GM19025 (cell line): ENCODE measurements at regions not wholly inside any gene's neighbourhood (a gene's known extent, or its start where the extent isn't known, plus 50 kb on each side); places are given as distances from the start of the nearest gene placed in this dataset.

Experiments used
- ATAC-seq: cut with Tn5 transposase; IDR thresholded peaks from one replicate; pipeline ENCODE4 v1.9.1; 2021; ENCODE audit warnings: mild to moderate bottlenecking, low read depth, moderate library complexity; ENCODE audit not compliant: unreplicated experiment

DNA sequence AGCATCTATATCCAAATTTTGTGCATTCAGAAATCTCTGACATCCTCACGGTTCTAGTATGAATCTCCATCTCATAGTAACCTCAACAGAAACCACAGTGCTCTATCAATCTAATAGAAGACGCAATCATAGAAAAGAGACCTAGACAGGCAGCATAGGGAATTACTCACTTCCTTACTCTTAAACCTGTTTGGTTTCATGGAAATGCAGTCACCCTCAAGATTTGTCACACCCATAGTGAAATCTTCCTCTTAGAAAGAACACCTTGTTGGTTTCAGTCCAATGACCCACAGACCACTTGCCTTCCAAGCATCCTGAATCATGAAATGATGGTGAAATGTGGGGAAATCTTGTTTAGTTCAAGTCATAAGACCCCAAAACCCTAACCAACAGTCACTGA is 166.1 kb upstream of the PRDM1 start:
- no peak for ATAC-seq

DNA sequence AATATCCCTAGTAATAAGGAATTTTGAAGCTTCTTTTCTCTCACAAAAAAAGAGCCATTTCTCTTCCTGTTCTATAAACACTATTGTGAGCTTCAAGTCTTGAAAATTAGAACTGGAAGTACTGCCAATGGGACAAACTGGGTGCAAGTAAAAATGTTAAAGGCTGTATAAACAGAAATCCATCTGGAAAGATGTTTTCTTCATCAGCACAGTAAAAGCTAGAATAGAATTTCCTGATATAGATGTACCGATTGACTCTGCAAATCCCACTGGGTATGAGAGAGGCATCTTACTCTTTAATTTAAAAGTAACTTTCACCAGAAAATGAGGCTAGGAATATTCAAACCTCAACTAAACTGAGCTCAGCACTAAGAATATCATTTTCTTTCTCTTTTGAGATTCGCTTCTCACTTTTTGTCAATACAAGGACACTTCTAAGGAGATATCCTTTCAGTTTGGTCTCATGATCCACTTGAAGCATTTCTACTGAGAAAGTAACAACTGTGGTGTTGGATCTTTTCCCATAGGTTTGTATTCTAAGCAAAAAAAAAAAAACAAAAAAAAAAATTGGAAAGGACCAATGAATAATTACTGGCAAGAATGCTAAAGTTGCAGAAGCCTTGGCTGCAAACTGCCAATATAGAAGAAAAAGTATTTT is 169.0 kb upstream of the PRDM1 start:
- ATAC-seq: no peak

DNA sequence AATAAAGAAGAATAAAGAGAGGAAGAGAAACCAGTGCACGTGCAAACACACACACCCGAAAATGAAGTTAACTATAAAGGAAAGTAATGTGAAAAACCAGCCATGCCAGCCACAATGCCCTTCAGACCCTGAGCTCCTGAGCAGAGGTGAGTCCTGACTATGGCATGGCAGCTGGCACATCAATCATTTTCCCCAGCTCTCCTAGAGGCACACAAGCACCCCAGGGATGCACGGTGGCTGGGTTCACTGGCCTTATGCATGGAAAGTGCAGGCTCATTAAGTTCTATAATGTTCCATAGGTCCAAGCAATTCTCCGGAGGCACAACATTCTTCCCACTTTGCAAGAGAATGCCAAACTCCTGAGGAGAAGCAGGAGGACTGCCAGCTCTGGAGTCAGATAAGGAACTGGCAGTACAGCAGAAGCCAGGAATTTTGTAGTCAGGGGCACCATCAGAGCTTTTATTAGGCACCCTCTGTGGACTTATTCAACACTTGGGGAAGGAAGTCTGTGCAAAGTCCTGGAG is 175.0 kb upstream of the PRDM1 start:
- no peak for ATAC-seq

DNA sequence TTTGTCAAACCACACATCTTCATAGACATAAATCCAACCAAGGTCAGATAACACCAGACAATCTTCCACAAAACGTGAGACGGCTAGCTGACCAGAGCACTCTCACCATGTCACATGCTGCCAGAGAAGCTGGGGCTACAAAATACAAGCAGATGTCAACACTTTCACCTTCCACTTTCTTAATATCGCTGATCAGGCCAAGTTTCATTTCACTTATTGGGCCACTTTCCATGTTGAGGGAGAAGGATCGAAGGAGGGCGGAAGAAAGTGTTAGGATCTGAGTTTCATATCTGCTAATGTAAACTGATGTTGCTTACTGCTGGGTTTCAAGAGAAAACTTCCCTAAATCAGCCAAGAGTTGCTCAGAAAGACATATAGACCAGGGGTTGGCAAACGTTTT is 177.0 kb upstream of the PRDM1 start:
- ATAC-seq: no peak

DNA sequence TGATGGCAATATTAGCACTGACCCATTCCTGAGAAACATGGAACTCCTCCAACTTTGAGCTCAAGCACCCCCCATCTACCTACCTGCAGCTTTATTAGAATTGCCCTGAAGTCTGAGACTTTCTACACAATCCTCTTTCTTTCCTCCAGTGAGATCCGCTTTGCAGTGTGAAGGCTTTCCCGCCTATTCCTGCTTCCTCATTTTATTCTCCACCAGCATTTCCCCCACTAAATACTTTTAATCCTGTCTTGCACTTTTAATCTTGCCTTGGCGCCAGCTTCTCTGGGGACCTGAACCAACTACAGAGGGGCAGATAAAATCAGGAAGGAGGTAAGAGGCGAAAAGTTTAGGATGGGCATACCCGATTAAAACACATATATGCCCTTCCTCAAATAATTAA is 178.1 kb upstream of the PRDM1 start:
- no peak for ATAC-seq

DNA sequence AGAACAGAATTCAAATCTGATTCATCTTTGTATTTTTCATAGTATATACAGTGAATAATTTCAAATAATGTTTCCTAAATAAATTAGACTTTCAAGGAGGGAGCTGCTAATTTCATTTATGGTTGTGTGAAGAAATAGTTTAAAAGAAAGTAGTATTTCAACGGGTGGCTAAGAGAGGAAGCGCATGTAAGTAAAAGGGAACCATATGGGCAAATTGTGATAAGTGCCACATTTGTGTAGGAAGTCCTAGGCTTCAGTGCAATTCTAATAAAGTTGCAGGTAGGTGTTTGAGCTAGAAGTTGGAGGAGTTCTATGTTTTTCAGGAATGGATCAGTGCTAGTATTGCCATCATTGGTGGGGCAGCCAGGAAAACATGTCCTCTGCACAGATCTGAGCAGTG is 178.8 kb upstream of the PRDM1 start:
- no peak for ATAC-seq

DNA sequence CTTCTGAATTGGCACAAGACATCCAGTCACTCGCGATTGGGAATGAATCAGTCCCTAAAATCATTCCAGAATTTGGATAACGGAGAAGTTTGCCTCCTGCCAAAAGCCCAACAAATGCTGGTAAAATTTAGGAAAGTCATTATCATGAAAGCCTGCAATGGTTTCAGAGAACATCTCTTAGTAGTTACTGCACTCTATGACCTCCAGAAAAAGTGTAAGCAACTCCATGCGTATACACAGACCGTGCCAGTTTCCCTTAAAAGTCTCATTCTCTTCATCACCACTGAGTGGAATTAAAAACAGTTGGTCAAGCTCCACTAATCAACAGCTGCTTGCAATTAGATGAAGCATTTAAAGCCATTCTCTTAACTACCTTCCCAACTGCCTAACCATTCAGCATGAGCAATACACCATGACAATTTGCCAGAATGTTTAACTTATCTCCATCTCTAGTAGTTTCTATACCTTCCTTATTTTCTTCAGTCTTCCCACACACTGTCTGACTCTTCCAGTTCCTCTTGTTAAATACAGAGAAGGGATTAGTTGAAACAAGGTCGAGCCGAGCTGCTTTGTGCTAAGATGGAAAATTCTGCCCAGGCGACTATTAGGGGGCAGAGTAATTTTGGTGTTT is 183.6 kb upstream of the PRDM1 start:
- no peak for ATAC-seq

DNA sequence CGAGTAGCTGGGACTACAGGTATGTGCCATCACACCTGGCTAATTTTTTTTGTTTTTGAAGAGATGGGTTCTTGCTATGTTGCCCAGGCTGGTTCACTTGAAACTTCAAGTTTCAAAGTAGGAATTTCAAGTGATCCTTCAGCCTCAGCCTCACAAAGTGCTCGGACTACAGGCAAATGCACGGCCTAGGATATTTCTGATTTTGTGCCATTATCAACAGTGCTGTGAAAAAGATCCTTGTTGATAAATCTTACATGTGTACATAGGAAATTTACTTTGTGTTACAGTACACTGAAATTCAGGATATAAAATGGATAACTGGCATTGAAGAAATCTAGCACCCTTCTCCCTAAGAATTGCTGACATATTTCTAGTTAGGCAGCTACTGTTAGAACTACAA is 184.6 kb upstream of the PRDM1 start:
- no peak for ATAC-seq

DNA sequence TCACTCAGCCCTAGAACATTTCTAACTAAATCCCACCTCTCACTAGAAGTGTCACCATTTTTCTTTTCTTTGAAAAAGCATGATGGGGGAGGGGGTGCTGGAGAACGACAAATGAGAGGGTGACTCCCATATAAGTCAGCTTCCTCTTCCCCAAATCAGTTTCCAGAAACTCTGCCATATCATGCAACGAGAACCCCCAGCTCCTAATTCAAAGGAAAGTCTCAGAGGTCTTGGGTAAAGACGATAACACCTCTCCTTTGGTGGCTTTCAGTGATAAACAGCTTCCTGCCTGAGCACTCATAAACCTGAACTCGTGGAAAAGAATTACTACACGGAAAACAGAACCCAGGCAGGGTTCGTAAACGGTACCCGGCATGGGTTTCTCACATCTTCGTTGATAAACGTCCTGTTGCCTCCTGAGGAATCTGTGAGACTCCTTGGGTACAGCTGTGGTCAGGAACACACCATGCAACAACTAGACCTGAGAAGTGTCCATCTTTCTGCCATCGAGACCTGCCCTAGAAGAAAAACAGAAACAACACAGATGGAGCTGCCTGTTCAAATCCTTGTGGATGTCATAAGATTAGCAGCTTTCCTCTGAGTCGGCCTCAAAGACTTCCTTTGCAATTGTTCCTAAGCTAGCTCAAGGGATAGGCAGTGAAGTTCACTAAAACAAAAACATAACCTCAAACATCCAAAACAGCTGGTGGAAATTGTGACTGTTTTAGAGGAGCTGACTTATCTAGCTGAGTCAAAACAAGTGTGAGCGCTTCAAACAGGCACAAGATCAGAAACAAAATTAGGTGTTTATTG is 185.8 kb upstream of the PRDM1 start:
- ATAC-seq: no peak

DNA sequence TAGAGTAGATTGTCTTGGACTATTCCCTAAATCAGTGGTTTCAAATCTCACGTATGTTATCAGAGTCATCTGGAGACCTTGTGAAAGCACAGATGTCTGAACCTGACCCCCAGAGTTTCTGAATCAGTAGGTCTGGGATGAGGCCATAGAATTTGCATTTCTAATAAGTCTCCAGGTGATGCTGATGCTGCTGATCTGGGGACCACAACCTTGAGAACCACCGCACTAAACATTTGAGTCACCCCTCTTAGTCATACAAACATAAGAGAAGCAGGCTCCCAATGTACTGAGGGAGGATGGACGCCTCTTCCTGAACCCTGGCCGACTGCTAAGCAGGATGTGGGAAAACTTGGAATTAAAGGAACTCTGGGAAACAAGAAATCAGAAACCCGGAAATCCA is 187.8 kb upstream of the PRDM1 start:
- ATAC-seq: peak; percentile 74

DNA sequence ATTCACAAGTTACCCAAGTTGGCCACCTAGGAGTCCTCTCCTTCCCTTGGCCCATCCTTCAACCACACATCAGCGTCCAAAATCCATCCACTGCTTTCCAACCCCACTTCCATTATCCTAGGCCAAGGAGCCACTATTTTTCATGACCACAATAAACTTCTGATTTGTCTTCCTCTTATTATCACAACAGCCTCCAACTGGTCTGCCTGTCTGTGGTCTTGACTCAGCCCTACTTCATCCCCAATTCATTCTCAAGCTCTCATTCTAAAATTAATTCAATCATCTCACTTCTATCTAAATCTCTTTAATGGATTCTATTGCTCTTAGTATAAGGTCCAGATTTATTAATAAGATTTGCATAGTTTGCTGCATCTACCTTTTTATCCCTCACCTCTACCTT is 189.0 kb upstream of the PRDM1 start:
- ATAC-seq: no peak

DNA sequence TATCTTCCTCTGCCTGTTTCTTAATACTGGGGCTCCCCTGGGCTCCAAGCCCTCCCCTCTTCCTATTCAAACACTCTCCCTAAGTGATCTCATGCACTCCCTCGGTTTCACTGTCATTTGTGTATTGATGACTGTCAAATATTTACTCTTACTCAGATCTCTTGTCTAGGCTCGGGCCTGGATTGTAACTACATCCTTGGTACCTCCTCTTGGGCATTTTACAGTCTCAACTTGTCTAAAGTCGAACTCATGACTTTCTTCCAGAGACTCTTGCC is 189.4 kb upstream of the PRDM1 start:
- ATAC-seq: no peak

DNA sequence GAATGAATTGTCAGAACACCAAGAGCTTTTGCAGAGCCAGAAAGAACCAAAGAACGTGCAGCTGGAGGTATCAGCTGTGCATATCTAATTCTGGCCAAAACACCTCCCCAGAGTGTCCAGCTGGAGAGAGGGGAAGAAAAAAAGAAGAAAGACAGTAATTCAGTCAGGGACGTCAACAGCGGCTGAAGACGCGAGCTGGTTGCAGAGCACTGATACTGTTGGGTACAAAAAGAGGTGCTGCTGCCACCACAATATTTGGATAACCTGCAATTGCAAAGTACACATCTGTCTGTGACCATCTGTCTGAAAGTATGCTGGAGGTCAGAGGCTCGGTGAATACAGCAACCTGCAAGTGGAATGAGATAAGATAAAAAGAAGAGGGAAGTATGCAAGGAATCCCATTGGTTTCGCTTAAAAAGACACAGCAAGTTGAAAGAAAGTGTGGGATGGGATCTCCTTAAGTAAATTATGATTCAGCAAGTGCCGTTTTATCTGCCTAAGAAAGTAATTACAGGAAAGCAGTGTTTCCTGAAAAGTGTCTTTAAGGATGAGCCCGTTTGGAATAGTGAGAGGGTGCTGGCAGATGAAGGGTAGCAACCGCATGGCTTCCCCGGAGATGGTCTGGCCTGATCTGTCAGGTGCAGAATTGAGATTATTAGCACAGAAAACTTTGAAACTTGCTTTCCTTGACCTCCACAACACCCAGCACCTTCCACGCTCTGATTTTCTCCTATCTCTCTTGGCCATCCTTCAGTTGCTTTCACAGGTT is 189.9 kb upstream of the PRDM1 start:
- ATAC-seq: peak; percentile 33

DNA sequence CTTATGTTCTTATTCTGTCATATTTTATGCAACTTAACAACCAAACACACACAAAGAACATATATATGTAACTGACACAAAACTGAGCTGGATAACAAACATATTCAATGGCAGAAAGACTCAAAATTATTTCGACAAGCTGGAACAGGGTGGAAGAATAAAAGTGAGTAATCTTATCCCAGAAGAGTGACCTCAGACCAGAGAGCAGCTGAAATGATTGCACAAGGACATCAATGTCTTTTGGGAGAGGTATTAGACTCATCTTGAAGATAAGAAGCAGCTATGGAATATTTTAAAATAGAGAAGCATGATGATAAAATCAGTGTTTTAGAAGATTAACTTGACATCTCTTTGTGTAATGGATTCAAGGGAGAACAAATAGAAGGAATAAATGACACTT is 191.6 kb upstream of the PRDM1 start:
- ATAC-seq: no peak

DNA sequence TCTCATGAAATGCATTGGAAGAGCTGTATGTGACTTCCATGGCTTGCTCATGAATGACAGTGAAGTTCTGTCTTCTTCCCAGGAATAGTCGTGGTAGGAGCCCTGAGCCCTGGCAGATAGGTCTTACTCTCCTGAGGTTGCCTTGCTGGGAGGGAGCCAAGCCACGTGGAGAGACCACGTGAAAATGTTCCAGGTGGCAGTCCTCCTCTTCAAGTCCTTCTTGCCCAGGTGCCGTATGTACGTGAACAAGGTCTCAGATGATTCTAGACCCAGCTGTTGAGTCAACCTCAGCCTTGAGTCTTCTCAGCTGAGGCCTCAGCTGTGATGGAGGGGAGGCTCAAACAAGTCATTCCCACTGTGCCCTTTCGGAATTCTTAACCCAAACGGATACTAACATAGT is 192.4 kb upstream of the PRDM1 start:
- no peak for ATAC-seq

DNA sequence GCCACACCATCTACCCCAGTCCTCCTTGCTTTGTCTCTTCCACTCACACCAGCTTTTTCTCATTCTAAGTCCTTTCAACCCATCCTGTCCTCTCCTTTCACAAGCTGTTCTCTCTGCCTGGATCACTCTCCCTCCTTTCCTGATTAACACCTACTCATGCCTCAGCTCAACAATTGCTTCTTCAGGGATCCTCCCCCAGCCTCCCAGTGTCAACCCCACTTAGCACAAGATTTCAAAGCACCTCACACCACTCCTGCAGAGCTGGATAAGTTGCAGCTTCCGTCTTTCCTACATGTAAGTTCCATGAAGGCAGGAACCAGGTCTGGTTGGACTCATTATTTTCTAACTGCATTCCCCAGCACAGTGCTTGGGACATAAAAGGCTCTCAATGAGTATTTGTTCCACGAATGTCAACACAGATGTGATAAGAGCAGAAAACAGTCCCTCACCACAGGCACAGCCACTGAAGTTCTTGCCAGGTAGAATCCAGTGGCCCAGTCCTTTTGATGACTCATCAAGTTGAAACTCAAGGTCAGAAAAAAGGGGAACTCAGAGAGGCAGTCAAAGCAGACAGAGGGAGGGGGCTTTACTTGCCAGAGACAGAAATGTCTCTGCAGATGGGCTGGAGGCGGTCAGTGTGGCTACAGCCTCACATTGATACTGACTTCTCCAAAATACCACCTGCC is 193.4 kb upstream of the PRDM1 start:
- peak; percentile 86 for ATAC-seq

DNA sequence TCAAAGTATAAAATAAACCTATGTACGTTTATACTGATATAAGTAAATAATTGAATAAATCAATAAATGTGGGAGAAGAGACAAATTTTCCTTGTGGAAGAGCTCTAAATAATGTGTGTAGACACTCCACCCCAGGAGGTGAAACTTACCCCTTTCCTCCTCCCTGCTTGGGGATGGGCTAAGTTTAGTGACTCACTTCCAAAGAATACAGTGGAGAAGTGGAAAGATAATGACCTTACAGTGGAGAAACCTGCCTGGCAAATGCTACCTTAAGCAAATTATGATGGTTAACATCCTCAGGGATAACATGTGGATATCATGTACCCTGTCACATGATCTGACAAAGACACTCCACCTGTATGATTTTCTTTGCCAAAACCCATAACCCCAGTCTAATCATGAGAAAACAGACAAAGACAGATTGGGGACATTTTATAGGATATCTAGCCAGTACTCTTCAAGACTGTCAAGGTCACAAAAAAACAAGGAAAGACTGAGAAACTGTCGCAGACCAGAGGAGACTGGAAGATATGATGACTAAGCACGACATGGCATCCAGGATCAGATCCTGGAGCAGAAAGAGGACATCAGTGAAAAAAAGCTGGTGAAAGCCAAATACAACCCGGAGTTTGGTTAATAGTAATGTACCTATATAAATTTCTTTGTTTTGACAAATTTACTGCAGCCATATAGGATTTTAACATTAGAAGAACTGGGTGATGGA is 195.5 kb upstream of the PRDM1 start:
- no peak for ATAC-seq

DNA sequence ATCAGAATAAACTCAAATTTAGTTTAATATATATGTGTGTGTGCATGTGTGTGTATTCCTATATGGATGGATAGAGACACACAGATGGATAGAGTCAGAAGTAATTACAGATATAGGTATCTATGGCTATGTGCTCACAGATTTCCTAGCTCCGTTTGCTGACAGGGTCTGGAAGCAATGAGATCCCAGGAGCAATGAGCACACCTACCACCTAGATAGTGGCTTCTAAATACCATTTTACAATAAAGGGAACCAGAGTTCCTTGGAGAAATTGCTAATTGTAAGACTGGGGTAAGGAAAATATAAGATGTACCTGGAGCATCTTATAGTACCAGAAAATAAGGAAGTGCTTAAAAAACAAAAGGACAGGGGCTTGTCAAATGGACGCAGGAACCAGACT is 196.2 kb upstream of the PRDM1 start:
- ATAC-seq: no peak

DNA sequence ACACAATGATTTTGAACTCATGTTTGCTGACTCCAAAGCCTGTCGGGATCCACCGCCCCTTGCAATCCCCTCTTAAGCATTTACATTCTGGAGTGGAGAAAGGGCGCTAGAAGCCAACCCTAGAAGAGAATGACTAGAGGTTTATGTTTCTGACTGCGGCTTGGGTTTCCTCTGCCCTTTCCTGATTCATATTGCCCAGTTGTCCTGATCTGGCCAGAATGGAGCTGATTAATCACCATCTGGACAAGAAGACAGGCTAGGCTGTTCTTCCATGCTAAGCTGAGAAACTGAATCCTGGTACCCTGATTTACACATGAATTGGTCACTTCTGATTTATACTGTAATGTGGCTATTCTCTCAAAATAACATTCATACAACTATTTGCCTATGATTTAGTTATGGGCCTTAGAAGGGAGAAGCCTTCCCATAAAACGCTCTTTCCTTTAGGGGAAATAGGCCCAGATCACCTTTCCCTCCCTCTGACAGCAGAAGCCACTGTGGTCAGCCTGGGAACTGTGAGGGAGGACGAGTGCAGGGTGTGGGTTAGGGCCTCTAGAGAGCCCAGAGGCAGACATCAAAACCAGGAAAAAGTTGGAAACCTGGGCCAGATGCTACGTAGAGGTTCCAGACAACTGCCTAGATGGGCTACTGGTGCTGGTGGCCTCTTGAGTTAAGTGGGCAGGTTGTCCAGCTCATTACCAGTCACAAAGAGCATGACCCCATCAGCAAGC is 199.2 kb upstream of the PRDM1 start:
- ATAC-seq: no peak
